ENCODE measurements at regions not wholly inside any gene's neighbourhood (a gene's known extent, or its start where the extent isn't known, plus 50 kb on each side); places are given as distances from the start of the nearest gene placed in this dataset.

DNA sequence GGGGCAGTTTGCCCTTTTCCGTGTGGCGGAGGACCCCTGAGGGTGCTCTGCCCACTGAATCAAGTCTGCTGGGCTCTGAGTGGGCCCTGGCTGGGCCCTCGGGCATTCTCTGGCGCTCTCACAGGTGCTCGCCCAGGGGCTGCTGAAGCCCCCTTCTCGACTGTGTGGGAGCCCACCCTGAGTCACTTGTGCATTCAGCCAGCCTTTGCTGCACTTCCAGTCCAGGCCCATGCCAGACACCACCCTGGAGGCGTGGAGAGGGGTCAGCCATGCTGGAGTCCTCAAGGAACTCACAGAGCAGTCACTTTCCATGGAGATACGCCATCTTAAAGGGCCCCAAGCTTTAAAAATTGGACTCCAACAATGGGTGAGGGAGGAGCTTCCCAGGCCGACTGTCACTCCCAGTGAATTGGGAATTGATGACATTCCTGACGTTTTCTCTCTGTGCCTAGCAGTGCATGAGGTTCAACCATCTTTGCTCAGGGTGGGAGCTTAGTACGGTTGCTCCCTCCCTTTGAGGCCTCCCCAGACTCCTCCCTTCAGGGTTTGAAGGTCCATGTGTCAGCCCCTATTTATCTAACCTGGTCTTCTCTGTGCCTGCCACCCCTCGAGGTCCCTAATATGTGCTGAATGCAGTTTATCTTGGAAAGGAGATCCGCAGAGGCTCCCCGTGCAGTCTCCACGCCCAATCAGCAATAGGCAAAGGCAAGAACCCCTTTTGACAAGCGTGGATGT is 71.8 kb upstream of the HS6ST1 start:
- TF ChIP-seq, protein P1, sequence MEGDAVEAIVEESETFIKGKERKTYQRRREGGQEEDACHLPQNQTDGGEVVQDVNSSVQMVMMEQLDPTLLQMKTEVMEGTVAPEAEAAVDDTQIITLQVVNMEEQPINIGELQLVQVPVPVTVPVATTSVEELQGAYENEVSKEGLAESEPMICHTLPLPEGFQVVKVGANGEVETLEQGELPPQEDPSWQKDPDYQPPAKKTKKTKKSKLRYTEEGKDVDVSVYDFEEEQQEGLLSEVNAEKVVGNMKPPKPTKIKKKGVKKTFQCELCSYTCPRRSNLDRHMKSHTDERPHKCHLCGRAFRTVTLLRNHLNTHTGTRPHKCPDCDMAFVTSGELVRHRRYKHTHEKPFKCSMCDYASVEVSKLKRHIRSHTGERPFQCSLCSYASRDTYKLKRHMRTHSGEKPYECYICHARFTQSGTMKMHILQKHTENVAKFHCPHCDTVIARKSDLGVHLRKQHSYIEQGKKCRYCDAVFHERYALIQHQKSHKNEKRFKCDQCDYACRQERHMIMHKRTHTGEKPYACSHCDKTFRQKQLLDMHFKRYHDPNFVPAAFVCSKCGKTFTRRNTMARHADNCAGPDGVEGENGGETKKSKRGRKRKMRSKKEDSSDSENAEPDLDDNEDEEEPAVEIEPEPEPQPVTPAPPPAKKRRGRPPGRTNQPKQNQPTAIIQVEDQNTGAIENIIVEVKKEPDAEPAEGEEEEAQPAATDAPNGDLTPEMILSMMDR (conservative IDR thresholded peaks at IDR 0.05; ENCODE audit: low read depth, low read length): no peak
- DNase-seq (ENCODE audit: low read depth): no peak
- no peak overlapping the region for H3K4me3 ChIP-seq (ENCODE audit: low read depth, low read length)

DNA sequence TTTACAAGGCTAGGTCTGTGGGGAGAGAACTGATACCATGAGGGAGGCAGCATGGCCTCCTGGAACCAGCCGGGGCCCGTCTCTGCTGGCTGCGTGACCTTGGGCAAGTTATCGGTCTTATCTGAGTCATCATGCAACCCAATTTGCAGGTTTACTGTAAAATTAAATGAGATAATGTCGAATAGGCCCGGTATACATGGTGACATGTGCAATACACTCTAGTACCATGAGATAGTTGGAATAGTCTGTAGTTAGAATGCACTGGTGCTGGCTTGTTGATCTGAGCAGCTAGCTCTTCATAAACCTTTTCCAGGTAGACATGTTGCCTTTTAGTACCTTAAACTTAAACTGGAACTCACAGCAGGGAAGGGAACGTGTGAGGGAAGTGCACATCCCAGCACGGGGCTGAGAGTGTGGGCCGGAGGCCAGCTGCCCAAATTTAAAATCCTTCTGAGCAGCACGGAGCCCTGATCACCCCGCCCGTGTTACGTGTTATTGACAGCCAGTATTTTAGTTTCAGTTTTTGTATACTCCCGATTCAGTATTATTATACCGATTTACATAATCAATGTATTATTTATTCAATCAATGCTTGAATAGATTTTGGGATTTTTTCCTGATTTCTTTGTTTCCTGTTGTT is 72.4 kb upstream of the HS6ST1 start:
- DNase-seq (ENCODE audit: low read depth): no peak
- H3K4me3 ChIP-seq (ENCODE audit: low read depth, low read length): no peak overlapping the region
- TF ChIP-seq, protein P1 (conservative IDR thresholded peaks at IDR 0.05; ENCODE audit: low read depth, low read length): no peak

DNA sequence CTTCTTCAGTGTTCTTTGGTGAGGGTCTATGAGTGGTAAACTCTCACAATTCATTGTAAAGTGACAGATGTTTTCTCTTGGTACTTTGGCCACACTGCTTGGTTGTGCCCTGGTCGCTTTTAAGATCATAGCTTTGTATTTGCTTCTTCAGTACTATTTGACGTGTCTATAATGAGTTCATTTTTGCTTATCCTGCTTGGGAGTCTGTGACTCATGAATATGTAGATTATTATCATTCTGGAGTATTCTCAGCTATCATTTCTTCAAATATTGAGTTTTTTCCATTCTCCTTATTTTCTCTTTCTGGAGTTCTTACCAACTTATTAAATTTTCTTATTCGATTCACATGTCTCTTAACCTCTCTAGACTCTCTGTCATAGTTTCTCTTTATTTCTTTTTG is 73.0 kb upstream of the HS6ST1 start:
- no peak for DNase-seq (ENCODE audit: low read depth)
- TF ChIP-seq, protein P1 (conservative IDR thresholded peaks at IDR 0.05; ENCODE audit: low read depth, low read length): no peak
- H3K4me3 ChIP-seq (ENCODE audit: low read depth, low read length): no peak overlapping the region

DNA sequence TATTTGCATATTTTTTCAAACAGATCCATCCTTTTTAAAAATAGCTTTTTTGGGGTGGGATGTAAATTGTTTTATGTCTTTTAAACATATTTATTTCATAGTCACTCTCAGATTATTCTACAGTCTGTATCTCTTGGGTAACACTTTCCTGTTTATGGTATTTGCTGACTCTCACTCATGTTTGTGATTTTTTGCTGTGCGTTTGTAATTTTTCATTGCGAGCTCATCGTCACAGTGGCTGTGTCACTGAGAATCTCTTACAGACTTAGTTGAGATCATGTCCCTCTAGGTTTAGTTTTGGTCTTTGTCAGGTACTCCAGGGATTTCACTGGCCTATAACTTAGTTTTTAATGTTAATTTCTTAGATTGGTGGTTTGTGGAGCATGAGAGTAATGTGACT is 73.5 kb upstream of the HS6ST1 start:
- H3K4me3 ChIP-seq (ENCODE audit: low read depth, low read length): no peak overlapping the region
- no peak for DNase-seq (ENCODE audit: low read depth)
- TF ChIP-seq, protein P1 (conservative IDR thresholded peaks at IDR 0.05; ENCODE audit: low read depth, low read length): no peak

DNA sequence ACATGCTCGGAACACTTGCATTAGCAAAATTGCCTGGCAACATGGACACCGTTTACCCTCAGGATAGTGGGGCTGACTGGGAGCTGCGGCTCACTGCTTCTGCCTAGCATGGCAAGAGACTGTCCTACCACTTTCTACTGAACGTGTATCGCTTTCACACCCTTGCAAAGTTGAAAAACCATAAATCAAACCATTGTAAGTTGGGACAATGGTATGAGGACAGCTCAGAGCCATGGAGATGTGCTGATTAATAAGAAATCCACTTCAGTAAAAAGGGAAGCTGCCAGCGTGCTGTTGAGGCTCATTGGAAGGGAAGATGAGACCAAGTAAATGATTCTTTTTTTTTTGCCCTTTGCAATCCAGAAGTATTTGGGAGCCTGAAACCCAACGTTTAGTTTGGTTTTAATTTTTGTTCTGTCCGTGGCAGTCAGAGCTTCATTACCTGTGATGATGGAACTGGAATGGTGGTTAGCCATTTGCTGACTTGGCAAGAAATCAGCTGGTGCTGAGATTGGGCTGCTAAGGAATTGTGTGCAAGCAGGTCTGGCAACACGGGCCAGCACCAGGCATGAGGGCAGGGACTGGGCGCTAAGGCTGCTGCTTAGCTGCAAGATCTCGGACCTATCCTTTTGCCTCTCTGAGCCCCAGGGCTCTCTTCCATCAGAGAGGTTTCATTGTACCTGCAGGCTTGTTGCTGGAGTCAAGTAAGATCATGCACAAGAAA is 75.5 kb upstream of the HS6ST1 start:
- no peak for DNase-seq (ENCODE audit: low read depth)
- TF ChIP-seq, protein P1 (conservative IDR thresholded peaks at IDR 0.05; ENCODE audit: low read depth, low read length): no peak
- no peak overlapping the region for H3K4me3 ChIP-seq (ENCODE audit: low read depth, low read length)

DNA sequence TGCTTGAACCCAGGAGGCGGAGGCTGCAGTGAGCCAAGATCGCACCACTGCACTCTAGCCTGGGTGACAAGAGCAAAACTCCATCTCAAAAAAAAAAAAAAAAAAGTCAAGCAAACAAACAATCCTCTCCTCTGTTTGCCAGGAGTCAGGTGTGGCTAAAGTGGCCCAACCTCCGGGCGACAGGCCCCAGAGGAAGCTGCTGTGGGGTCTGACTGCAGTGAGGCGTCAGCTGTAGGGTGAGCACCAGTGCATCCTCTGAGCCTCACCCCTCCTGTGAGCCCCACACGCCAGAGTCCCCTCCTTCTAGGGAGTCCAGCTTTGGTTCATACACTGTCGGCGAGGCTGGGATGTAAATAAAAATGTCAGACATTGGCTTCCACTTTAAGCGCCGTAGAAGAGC is 76.5 kb upstream of the HS6ST1 start:
- DNase-seq (ENCODE audit: low read depth): no peak
- no peak overlapping the region for H3K4me3 ChIP-seq (ENCODE audit: low read depth, low read length)
- TF ChIP-seq, protein P1 (conservative IDR thresholded peaks at IDR 0.05; ENCODE audit: low read depth, low read length): no peak
